Thyroid gland (tissue), 4 donors: ENCODE measurements at regions not wholly inside any gene's neighbourhood (a gene's known extent, or its start where the extent isn't known, plus 50 kb on each side); places are given as distances from the start of the nearest gene placed in this dataset.

ENCODE experiments used
- DNase-seq, 2 donors: peaks; one replicate each; pipeline ENCODE4 v3.0.0-alpha.2; 2019
- H3K27ac ChIP-seq, 3 donors: fragments of 200-600 bp; sonication (generic); 1 replicate in 2 of 3; 2 replicates in 1 of 3; pipeline ENCODE4 v1.5.1; 2016 to 2019; ENCODE audit warnings: mild to moderate bottlenecking in 1 of 3, moderate library complexity in 1 of 3
- H3K27me3 ChIP-seq: fragments of 200-600 bp; sonication (generic); one replicate; pipeline ENCODE4 v1.5.1; 2019
- H3K36me3 ChIP-seq, 2 donors: fragments of 200-600 bp; sonication (generic); one replicate each; pipeline ENCODE4 v1.5.1; 2016 to 2019
- H3K4me1 ChIP-seq, 2 donors: fragments of 200-600 bp; sonication (generic); one replicate each; pipeline ENCODE4 v1.5.1; 2017 to 2019
- H3K4me3 ChIP-seq, 3 donors: fragments of 200-600 bp; sonication (generic); replicated peaks in 1 of 3; 1 replicate in 2 of 3; 2 replicates in 1 of 3; pipeline ENCODE4 v1.5.1; 2016; ENCODE audit warnings: mild to moderate bottlenecking in 1 of 3
- H3K9me3 ChIP-seq: fragments of 200-600 bp; sonication (generic); one replicate; pipeline ENCODE4 v1.5.1; 2017
- POLR2A ChIP-seq, 2 donors: fragments of 450-650 bp; IDR thresholded peaks; one replicate each; pipeline ENCODE4 v1.6.1; 2017; ENCODE audit warnings: antibody characterized with exemption in 2 of 2, mild to moderate bottlenecking in 2 of 2, moderate library complexity in 1 of 2
- WGBS, 2 donors: methylation state at CpG; one replicate each; pipeline ENCODE4 v1.1.5; 2017; 5-methylcytosine and 5-hydroxymethylcytosine counted together
- intact Hi-C: fragments of 100-400 bp; cut with DNase I; formaldehyde crosslinking; loops from one replicate; pipeline ENCODE4 v1.15.1; 2023
- TF ChIP-seq, protein P1 (sequence below), 6 experiments: fragments of 200-600 bp in 3 of 6; fragments of 450-650 bp in 3 of 6; sonication (generic) in 3 of 6; IDR thresholded peaks; one replicate each; pipeline ENCODE4 v1.5.1; 2016 to 2019; ENCODE audit warnings: antibody characterized with exemption in 6 of 6, mild to moderate bottlenecking in 2 of 6, inconsistent platforms in 1 of 6, moderate library complexity in 1 of 6

DNA sequence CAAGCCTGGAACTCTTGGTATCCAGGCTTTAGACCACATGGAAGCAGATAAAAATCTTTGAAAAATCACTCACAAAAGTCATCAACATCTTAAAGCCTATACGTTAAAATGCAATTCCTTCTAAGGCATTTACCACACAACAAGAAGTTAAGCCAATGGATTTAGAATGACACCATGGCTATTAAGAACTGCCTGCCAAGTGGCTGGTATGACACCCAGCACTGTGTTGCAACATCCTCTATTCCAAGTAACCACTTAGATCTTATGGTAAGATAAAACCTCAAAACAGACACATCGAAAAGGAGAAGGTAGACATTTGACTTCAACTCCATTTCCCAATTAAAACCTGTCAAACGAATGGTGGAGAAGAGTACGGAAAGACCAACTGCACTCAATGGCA lies 344.2 kb upstream of the SLC30A5 start:
- no peak for TF ChIP-seq POLR2A (IDR thresholded peaks at IDR 0.05)
- TF ChIP-seq, protein P1, sequence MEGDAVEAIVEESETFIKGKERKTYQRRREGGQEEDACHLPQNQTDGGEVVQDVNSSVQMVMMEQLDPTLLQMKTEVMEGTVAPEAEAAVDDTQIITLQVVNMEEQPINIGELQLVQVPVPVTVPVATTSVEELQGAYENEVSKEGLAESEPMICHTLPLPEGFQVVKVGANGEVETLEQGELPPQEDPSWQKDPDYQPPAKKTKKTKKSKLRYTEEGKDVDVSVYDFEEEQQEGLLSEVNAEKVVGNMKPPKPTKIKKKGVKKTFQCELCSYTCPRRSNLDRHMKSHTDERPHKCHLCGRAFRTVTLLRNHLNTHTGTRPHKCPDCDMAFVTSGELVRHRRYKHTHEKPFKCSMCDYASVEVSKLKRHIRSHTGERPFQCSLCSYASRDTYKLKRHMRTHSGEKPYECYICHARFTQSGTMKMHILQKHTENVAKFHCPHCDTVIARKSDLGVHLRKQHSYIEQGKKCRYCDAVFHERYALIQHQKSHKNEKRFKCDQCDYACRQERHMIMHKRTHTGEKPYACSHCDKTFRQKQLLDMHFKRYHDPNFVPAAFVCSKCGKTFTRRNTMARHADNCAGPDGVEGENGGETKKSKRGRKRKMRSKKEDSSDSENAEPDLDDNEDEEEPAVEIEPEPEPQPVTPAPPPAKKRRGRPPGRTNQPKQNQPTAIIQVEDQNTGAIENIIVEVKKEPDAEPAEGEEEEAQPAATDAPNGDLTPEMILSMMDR (IDR thresholded peaks at IDR 0.05) = no peak
- Histone ChIP-seq H3K9me3 (no peaks in the 10 kb centered on the region), H3K27me3 (no peaks in the 10 kb centered on the region), H3K36me3 (no peaks in the 10 kb centered on the region), H3K27ac (no peak overlapping the region), H3K4me3 (no peak overlapping the region), H3K4me1 (peaks cover 0 to 10% of the 10 kb centered on the region in 2 donors)
- no peak for DNase-seq
- WGBS, 2 donors = 90 to 95% methylated on average over 4 of the region's 4 CpGs
- intact Hi-C loops = no loop called here

DNA sequence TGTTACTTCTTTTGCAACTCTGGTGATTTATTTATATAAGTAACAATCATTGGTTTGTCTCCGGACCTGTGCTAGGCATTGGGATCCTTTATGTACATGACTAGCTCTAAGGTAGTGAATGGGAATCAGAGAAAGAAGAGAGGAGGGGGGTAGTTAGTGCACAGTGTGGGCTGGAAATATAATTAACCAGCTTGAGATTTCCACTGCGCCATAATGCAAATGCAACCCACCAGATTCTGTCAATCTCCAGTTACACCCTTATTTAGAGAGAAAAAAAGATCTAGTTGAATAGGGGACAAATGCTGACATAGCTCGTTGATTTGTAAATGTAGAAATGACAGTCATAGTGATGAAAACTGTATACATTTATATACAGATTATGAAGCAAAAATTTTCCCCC lies 342.2 kb upstream of the SLC30A5 start:
- Histone ChIP-seq H3K27me3 (no peaks in the 10 kb centered on the region), H3K9me3 (no peaks in the 10 kb centered on the region), H3K36me3 (no peaks in the 10 kb centered on the region), H3K4me1 (no peaks in the 10 kb centered on the region), H3K27ac (no peak overlapping the region), H3K4me3 (no peak overlapping the region)
- TF ChIP-seq, protein P1 (IDR thresholded peaks at IDR 0.05) = no peak
- no peak for TF ChIP-seq POLR2A (IDR thresholded peaks at IDR 0.05)
- no peak for DNase-seq
- intact Hi-C loops = no loop called here
- 94 to 96% methylated on average over 3 of the region's 3 CpGs for WGBS, 2 donors

DNA sequence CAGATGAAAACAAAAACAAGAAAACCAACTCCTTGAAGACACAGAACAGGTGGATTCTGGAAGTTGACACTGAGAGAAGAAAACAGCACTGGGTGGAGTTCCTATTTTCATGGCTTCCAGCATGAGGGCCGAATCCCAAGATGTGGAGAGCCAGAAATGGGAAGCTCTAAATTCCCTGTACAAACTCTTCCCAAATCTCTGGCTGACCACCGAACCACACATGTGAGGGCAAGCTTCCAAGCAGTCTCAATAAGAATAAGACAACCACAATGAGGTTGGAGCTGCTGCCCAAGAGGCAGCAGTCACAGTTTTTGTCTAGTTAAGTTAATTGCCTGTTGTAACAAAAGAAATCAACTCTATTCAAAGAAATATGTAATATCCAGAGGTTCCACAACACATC lies 339.3 kb upstream of the SLC30A5 start:
- no peak for DNase-seq
- Histone ChIP-seq H3K9me3 (no peaks in the 10 kb centered on the region), H3K4me3 (no peak overlapping the region), H3K36me3 (no peaks in the 10 kb centered on the region), H3K27me3 (no peaks in the 10 kb centered on the region), H3K27ac (no peak overlapping the region), H3K4me1 (no peaks in the 10 kb centered on the region)
- intact Hi-C loops = no loop called here
- TF ChIP-seq, protein P1 (IDR thresholded peaks at IDR 0.05) = no peak
- no peak for TF ChIP-seq POLR2A (IDR thresholded peaks at IDR 0.05)
- WGBS, 2 donors = 76 to 91% methylated on average over 2 of the region's 2 CpGs

DNA sequence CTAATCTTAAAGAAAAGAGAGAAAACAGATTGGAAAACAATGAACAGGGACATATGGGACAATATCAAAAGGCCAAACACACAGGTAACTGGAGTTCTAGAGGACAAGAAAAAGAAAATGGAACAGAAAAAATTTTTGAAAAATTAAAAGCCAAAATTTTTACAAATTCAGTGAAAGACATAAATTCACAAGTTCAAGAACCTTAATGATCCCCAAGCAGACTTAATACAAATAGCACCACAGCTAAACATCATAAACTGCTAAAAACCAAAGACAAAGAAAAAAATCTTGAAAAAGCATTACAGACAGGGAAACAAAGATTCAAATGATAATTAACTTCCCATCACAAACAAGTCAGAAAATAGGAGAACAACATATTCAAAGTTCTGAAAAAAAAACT lies 338.5 kb upstream of the SLC30A5 start:
- intact Hi-C loops = no loop called here
- H3K27ac ChIP-seq = no peak overlapping the region
- no peaks in the 10 kb centered on the region for H3K4me1 ChIP-seq
- DNase-seq = no peak
- H3K9me3 ChIP-seq = no peaks in the 10 kb centered on the region
- no peak overlapping the region for H3K4me3 ChIP-seq
- H3K36me3 ChIP-seq = no peaks in the 10 kb centered on the region
- TF ChIP-seq, protein P1 (IDR thresholded peaks at IDR 0.05) = no peak
- no peak for TF ChIP-seq POLR2A (IDR thresholded peaks at IDR 0.05)
- no peaks in the 10 kb centered on the region for H3K27me3 ChIP-seq

DNA sequence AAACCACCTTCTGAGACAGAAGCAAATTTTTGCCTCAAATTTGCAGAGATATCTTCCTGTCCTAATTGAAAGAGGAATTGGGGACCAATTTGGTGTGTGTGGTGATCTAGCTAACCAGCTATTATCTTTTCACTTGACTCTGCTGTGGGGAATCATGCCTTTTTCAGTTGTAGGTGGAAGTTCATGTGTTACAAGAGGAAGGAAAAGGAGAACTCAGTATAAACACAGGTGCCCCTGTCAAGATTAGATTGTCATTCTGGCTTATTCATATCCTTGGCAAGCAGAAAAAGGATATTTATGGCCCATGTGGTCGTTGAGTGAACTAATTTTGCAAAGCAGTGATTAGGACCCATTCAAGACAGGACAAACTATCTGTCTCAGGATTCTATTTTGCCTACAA lies 336.8 kb upstream of the SLC30A5 start:
- H3K27ac ChIP-seq = no peak overlapping the region
- H3K9me3 ChIP-seq = no peaks in the 10 kb centered on the region
- no peak for TF ChIP-seq POLR2A (IDR thresholded peaks at IDR 0.05)
- TF ChIP-seq, protein P1 (IDR thresholded peaks at IDR 0.05) = no peak
- 52 to 55% methylated on average over 1 of the region's 1 CpG for WGBS, 2 donors
- H3K36me3 ChIP-seq = no peaks in the 10 kb centered on the region
- H3K4me1 ChIP-seq = no peaks in the 10 kb centered on the region
- H3K4me3 ChIP-seq = no peak overlapping the region
- DNase-seq = no peak
- intact Hi-C loops = no loop called here
- no peaks in the 10 kb centered on the region for H3K27me3 ChIP-seq
